Nephron (organoid): ENCODE measurements at regions not wholly inside any gene's neighbourhood (a gene's known extent, or its start where the extent isn't known, plus 50 kb on each side); places are given as distances from the start of the nearest gene placed in this dataset.

Source experiments
- H3K27ac Mint-ChIP-seq, 3 experiments: 2 replicates each; pipeline ENCODE4 v1.8.0; 2020; ENCODE audit warnings: mixed read lengths in 3 of 3, mild to moderate bottlenecking in 2 of 3, moderate library complexity in 1 of 3
- H3K27me3 Mint-ChIP-seq: 2 replicates; pipeline ENCODE4 v1.8.0; 2021; ENCODE audit warnings: low read depth, mild to moderate bottlenecking, moderate library complexity, mixed read lengths
- H3K36me3 Mint-ChIP-seq: 2 replicates; pipeline ENCODE4 v1.8.0; 2020; ENCODE audit warnings: low read depth, mixed read lengths
- H3K4me1 Mint-ChIP-seq: 2 replicates; pipeline ENCODE4 v1.8.0; 2020; ENCODE audit warnings: mixed read lengths
- H3K4me3 Mint-ChIP-seq, 3 experiments: 2 replicates each; pipeline ENCODE4 v1.8.0; 2020; ENCODE audit warnings: mild to moderate bottlenecking in 3 of 3, mixed read lengths in 3 of 3, moderate library complexity in 2 of 3
- H3K9me3 Mint-ChIP-seq: 2 replicates; pipeline ENCODE4 v1.8.0; 2020; ENCODE audit warnings: mixed read lengths
- CTCF ChIP-seq, 3 experiments: fragments of 200-600 bp; sonication (generic); IDR thresholded peaks; one replicate each; pipeline ENCODE4 v1.5.0; 2021; ENCODE audit warnings: antibody characterized with exemption in 3 of 3; ENCODE audit not compliant: unreplicated experiment in 3 of 3

GRCh38 chr7:98687111-98687751, 70.1 kb downstream of the NPTX2 start:
- no peaks in the 10 kb centered on the region for H3K4me1 Mint-ChIP-seq
- H3K4me3 Mint-ChIP-seq, result no peak overlapping the region
- TF ChIP-seq CTCF (IDR thresholded peaks at IDR 0.05; ENCODE audit: unreplicated experiment in 3 of 3), result no peak
- H3K27me3 Mint-ChIP-seq, result peaks cover 6% of the 10 kb centered on the region
- H3K36me3 Mint-ChIP-seq, result no peaks in the 10 kb centered on the region
- H3K9me3 Mint-ChIP-seq, result peaks cover 31% of the 10 kb centered on the region
- H3K27ac Mint-ChIP-seq, result no peak overlapping the region

GRCh38 chr7:98691619-98692018, 74.5 kb downstream of the NPTX2 start:
- Mint-ChIP-seq H3K27me3 (peaks cover 2% of the 10 kb centered on the region), H3K36me3 (no peaks in the 10 kb centered on the region), H3K4me1 (no peaks in the 10 kb centered on the region), H3K27ac (no peak overlapping the region), H3K4me3 (no peak overlapping the region), H3K9me3 (peaks cover 39% of the 10 kb centered on the region)
- TF ChIP-seq CTCF (IDR thresholded peaks at IDR 0.05; ENCODE audit: unreplicated experiment in 3 of 3), result no peak

GRCh38 chr7:98697083-98697482, 80.0 kb downstream of the NPTX2 start:
- Mint-ChIP-seq H3K27me3 (peaks cover 8% of the 10 kb centered on the region), H3K9me3 (peaks cover 20% of the 10 kb centered on the region), H3K27ac (no peak overlapping the region), H3K4me1 (no peaks in the 10 kb centered on the region), H3K4me3 (no peak overlapping the region), H3K36me3 (no peaks in the 10 kb centered on the region)
- TF ChIP-seq CTCF (IDR thresholded peaks at IDR 0.05; ENCODE audit: unreplicated experiment in 3 of 3), result no peak

- peaks cover 20% of the 10 kb centered on the region for H3K9me3 Mint-ChIP-seq
Measured at GRCh38 chr7:98697485-98698240, 80.6 kb downstream of the NPTX2 start.

GRCh38 chr7:98698976-98699375, 81.9 kb downstream of the NPTX2 start:
- Mint-ChIP-seq H3K4me1 (no peaks in the 10 kb centered on the region), H3K27me3 (peaks cover 13% of the 10 kb centered on the region)
- TF ChIP-seq CTCF (IDR thresholded peaks at IDR 0.05; ENCODE audit: unreplicated experiment in 3 of 3), result no peak

More at GRCh38 chr7:98697485-98698240, 80.6 kb downstream of the NPTX2 start:
- no peak overlapping the region for H3K4me3 Mint-ChIP-seq
- no peak for TF ChIP-seq CTCF (IDR thresholded peaks at IDR 0.05; ENCODE audit: unreplicated experiment in 3 of 3)
- no peaks in the 10 kb centered on the region for H3K36me3 Mint-ChIP-seq
- H3K4me1 Mint-ChIP-seq, result no peaks in the 10 kb centered on the region
- H3K27me3 Mint-ChIP-seq, result peaks cover 8% of the 10 kb centered on the region
- H3K27ac Mint-ChIP-seq, result no peak overlapping the region

More at GRCh38 chr7:98698976-98699375, 81.9 kb downstream of the NPTX2 start:
- Mint-ChIP-seq H3K4me3 (no peak overlapping the region), H3K9me3 (peaks cover 16% of the 10 kb centered on the region), H3K36me3 (no peaks in the 10 kb centered on the region), H3K27ac (no peak overlapping the region)
